KMS-11 (cell line): ENCODE measurements at regions not wholly inside any gene's neighbourhood (a gene's known extent, or its start where the extent isn't known, plus 50 kb on each side); places are given as distances from the start of the nearest gene placed in this dataset.

Experiments used
- H2AFZ ChIP-seq: fragments of 200-600 bp; sonication (generic); 2 replicates; pipeline ENCODE4 v1.6.1; 2016; ENCODE audit warnings: antibody characterized with exemption, mixed run types, low read depth
- H3K27ac ChIP-seq: fragments of 200-600 bp; sonication (generic); 2 replicates; pipeline ENCODE4 v1.6.1; 2016; ENCODE audit warnings: mild to moderate bottlenecking, mixed run types
- H3K27me3 ChIP-seq: fragments of 200-600 bp; sonication (generic); 2 replicates; pipeline ENCODE4 v1.6.1; 2017; ENCODE audit warnings: mild to moderate bottlenecking, low read depth, mixed run types, moderate library complexity; ENCODE audit not compliant: insufficient read depth
- H3K36me3 ChIP-seq: fragments of 200-600 bp; sonication (generic); 2 replicates; pipeline ENCODE4 v1.6.1; 2017; ENCODE audit warnings: mild to moderate bottlenecking, mixed run types; ENCODE audit not compliant: insufficient read depth
- H3K4me1 ChIP-seq: fragments of 200-600 bp; sonication (generic); 2 replicates; pipeline ENCODE4 v1.6.1; 2016; ENCODE audit warnings: mild to moderate bottlenecking, low read depth, mixed run types; ENCODE audit not compliant: poor library complexity, severe bottlenecking
- H3K4me2 ChIP-seq: fragments of 200-600 bp; sonication (generic); 2 replicates; pipeline ENCODE4 v1.7.0; 2016; ENCODE audit warnings: mild to moderate bottlenecking, mixed run types
- H3K4me3 ChIP-seq: fragments of 200-600 bp; sonication (generic); IDR thresholded peaks from 2 replicates; pipeline ENCODE4 v1.6.1; 2017; ENCODE audit warnings: low read depth, low read length, mixed read lengths; ENCODE audit not compliant: insufficient read depth
- H3K79me2 ChIP-seq: fragments of 200-600 bp; sonication (generic); 2 replicates; pipeline ENCODE4 v1.6.1; 2016; ENCODE audit warnings: low read depth, mixed run types; ENCODE audit not compliant: insufficient read depth
- H3K9ac ChIP-seq: fragments of 200-600 bp; sonication (generic); 2 replicates; pipeline ENCODE4 v1.6.1; 2016; ENCODE audit warnings: mild to moderate bottlenecking, mixed run types
- H4K20me1 ChIP-seq: fragments of 200-600 bp; sonication (generic); 2 replicates; pipeline ENCODE4 v1.6.1; 2016; ENCODE audit warnings: mild to moderate bottlenecking, mixed run types; ENCODE audit not compliant: insufficient read depth
- TF ChIP-seq, protein P1 (sequence below): fragments of 200-600 bp; sonication (generic); conservative IDR thresholded peaks from 2 replicates; pipeline ENCODE4 v1.6.1; 2017; ENCODE audit warnings: low read depth, mild to moderate bottlenecking, antibody characterized with exemption, low read length, moderate library complexity, mixed read lengths

DNA sequence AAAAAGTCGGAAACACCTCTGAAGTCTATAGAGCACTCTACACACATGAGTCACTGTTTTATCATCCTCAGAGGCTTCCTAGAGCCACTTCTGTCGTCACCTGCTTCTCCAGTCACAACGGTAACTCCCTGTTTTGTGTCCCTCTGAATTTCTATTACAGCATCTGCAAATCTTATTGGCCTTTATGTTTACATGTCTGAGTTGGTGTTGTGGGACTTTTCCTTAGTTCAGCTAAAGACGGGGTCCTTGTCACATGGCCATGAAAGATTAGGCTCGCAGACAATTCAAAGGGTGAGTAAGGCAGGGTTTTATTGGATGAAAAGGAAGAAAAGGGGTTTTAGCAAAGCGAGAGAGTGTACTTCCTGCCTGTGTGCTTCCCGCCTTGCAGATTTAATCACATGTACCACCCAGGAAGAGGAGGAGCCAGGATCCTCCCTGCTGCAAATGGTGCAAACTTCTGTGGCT lies 185.6 kb downstream of the LPIN1 start:
- no peak overlapping the region for H2AFZ ChIP-seq
- TF ChIP-seq, protein P1, sequence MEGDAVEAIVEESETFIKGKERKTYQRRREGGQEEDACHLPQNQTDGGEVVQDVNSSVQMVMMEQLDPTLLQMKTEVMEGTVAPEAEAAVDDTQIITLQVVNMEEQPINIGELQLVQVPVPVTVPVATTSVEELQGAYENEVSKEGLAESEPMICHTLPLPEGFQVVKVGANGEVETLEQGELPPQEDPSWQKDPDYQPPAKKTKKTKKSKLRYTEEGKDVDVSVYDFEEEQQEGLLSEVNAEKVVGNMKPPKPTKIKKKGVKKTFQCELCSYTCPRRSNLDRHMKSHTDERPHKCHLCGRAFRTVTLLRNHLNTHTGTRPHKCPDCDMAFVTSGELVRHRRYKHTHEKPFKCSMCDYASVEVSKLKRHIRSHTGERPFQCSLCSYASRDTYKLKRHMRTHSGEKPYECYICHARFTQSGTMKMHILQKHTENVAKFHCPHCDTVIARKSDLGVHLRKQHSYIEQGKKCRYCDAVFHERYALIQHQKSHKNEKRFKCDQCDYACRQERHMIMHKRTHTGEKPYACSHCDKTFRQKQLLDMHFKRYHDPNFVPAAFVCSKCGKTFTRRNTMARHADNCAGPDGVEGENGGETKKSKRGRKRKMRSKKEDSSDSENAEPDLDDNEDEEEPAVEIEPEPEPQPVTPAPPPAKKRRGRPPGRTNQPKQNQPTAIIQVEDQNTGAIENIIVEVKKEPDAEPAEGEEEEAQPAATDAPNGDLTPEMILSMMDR, result no peak
- no peaks in the 10 kb centered on the region for H3K36me3 ChIP-seq

DNA sequence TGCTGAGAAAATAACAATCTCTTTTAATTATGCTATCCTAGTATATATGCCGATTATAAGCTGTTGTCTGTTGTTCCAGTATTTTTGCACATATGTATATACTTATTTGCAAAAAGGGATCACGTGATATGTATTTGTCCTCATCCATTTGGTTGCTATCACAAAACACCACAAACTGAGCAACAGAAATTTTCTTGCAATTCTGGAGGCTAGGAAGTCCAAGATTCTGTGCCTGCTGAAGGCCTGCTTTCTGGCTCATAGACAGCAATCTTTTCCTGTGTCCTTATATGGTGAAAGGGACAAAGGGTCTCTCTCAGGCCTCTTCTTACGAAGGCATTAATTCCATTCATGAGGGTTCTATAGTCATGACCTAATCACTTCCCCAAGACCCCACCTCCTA lies 186.5 kb downstream of the LPIN1 start:
- no peak overlapping the region for H3K9ac ChIP-seq
- H3K27ac ChIP-seq, result no peak overlapping the region
- H3K79me2 ChIP-seq, result no peaks in the 10 kb centered on the region
- no peak overlapping the region for H2AFZ ChIP-seq
- no peaks in the 10 kb centered on the region for H4K20me1 ChIP-seq
- TF ChIP-seq, protein P1, result no peak
- H3K4me2 ChIP-seq, result no peak overlapping the region
- no peaks in the 10 kb centered on the region for H3K36me3 ChIP-seq
- no peaks in the 10 kb centered on the region for H3K27me3 ChIP-seq
- no peaks in the 10 kb centered on the region for H3K4me1 ChIP-seq
- H3K4me3 ChIP-seq, result no peak overlapping the region

More for the DNA sequence above, 185.6 kb downstream of the LPIN1 start:
- no peak overlapping the region for H3K4me3 ChIP-seq
- H3K79me2 ChIP-seq, result no peaks in the 10 kb centered on the region
- H3K27me3 ChIP-seq, result no peaks in the 10 kb centered on the region
- no peak overlapping the region for H3K27ac ChIP-seq
- no peak overlapping the region for H3K4me2 ChIP-seq
- H3K4me1 ChIP-seq, result no peaks in the 10 kb centered on the region
- no peaks in the 10 kb centered on the region for H4K20me1 ChIP-seq
- H3K9ac ChIP-seq, result no peak overlapping the region

DNA sequence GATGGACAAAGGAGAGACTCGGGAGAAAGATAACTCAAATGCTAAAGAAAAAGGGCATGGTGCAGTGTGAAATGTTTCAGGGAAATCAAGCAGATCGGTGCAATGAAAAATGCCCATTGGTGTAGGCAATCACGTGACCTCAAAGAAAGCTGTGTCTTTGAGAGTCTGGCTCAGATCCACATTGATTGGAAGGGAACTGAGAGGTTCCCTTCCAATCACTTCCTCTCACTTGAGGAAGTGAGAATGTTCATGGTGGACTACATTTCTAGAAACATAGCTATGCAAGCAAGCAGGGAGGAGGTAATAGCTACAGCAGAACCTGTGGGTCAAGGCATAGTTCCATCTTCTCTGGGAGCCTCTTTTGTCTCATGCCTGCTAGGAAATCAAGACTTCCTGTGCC lies 187.4 kb downstream of the LPIN1 start:
- Histone ChIP-seq H3K4me2 (no peak overlapping the region), H2AFZ (no peak overlapping the region), H3K4me3 (no peak overlapping the region), H3K9ac (no peak overlapping the region), H3K36me3 (no peaks in the 10 kb centered on the region), H3K27me3 (no peaks in the 10 kb centered on the region), H4K20me1 (no peaks in the 10 kb centered on the region), H3K79me2 (no peaks in the 10 kb centered on the region), H3K27ac (no peak overlapping the region), H3K4me1 (no peaks in the 10 kb centered on the region)
- TF ChIP-seq, protein P1, result no peak

DNA sequence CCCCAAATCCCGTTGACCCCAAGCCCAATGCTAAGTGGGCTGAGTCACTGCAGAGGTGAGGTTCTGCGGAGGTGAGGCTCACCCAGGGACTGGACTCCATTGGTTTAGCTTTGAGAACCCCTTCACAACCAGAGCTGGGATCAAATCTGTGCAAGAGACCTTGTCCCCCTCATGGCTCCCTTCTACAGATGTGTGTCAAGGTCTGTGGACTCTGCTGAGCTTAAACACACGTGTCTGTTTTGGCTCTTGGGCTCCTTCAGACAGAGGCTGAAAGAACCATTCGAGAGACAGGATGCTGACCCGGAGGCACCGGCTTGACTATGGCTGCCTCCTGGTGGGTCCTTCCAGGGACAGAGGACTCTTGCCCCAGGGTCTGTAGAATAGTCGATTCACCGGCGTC lies 190.3 kb downstream of the LPIN1 start:
- H4K20me1 ChIP-seq, result no peaks in the 10 kb centered on the region
- H3K36me3 ChIP-seq, result no peaks in the 10 kb centered on the region
- H3K79me2 ChIP-seq, result no peaks in the 10 kb centered on the region
- H3K4me2 ChIP-seq, result no peak overlapping the region
- TF ChIP-seq, protein P1, result no peak
- H2AFZ ChIP-seq, result no peak overlapping the region
- H3K9ac ChIP-seq, result no peak overlapping the region
- H3K27me3 ChIP-seq, result no peaks in the 10 kb centered on the region
- H3K4me3 ChIP-seq, result no peak overlapping the region
- H3K27ac ChIP-seq, result no peak overlapping the region
- no peaks in the 10 kb centered on the region for H3K4me1 ChIP-seq
